CD14-positive monocyte (primary cell): ENCODE measurements at regions not wholly inside any gene's neighbourhood (a gene's known extent, or its start where the extent isn't known, plus 50 kb on each side); places are given as distances from the start of the nearest gene placed in this dataset.

Experiments
- DNase-seq, 3 donors: peaks; one replicate each; pipeline ENCODE4 v3.0.0-alpha.2; 2011 to 2022
- H2AFZ ChIP-seq: 2 replicates; pipeline ENCODE4 v1.6.0; 2012; ENCODE audit warnings: mild to moderate bottlenecking, low read depth, low read length, inconsistent platforms; ENCODE audit not compliant: insufficient read depth, poor library complexity, severe bottlenecking
- H3K27ac ChIP-seq, 2 donors: 1 replicate in 1 of 2; 2 replicates in 1 of 2; pipeline ENCODE4 v1.5.1; 2012 to 2013; ENCODE audit warnings: low read length in 2 of 2, control low read depth in 1 of 2, inconsistent platforms in 1 of 2, low read depth in 1 of 2, mild to moderate bottlenecking in 1 of 2
- H3K27me3 ChIP-seq, 2 donors: one replicate each; pipeline versions ENCODE4 v1.6.0 to v1.6.1; 2011 to 2013; ENCODE audit warnings: low read length in 2 of 2; ENCODE audit not compliant: control insufficient read depth in 2 of 2, insufficient read depth in 2 of 2
- H3K36me3 ChIP-seq, 2 donors: replicated peaks in 1 of 2; 1 replicate in 1 of 2; 2 replicates in 1 of 2; pipeline versions ENCODE4 v1.5.1 to v1.6.1; 2012 to 2013; ENCODE audit warnings: low read length in 2 of 2, control low read depth in 1 of 2, inconsistent platforms in 1 of 2, mild to moderate bottlenecking in 1 of 2; ENCODE audit not compliant: insufficient read depth in 2 of 2, control insufficient read depth in 1 of 2
- H3K4me1 ChIP-seq, 2 donors: 1 replicate in 1 of 2; 2 replicates in 1 of 2; pipeline versions ENCODE4 v1.5.1 to v1.6.1; 2012 to 2013; ENCODE audit warnings: low read length in 2 of 2, control low read depth in 1 of 2, inconsistent platforms in 1 of 2, mild to moderate bottlenecking in 1 of 2, moderate library complexity in 1 of 2; ENCODE audit not compliant: insufficient read depth in 2 of 2, control insufficient read depth in 1 of 2
- H3K4me2 ChIP-seq: replicated peaks from 2 replicates; pipeline ENCODE3; 2012; ENCODE audit warnings: low read length, moderate library complexity, mild to moderate bottlenecking; ENCODE audit not compliant: poor library complexity, severe bottlenecking; ENCODE audit errors: extremely low read depth
- H3K4me3 ChIP-seq, 3 experiments: fragments of 200-600 bp in 1 of 3; sonication (generic) in 1 of 3; replicated peaks in 1 of 3; 1 replicate in 2 of 3; 2 replicates in 1 of 3; pipeline ENCODE4 v1.5.1; 2011 to 2013; ENCODE audit warnings: low read length in 3 of 3, mild to moderate bottlenecking in 3 of 3, control low read depth in 2 of 3, low read depth in 2 of 3, inconsistent platforms in 1 of 3, moderate library complexity in 1 of 3
- H3K79me2 ChIP-seq: 2 replicates; pipeline ENCODE4 v1.6.0; 2012; ENCODE audit warnings: mild to moderate bottlenecking, control low read depth, inconsistent platforms, low read length, moderate library complexity; ENCODE audit not compliant: insufficient read depth
- H3K9ac ChIP-seq: 2 replicates; pipeline ENCODE4 v1.6.0; 2017; ENCODE audit warnings: low read length, mild to moderate bottlenecking; ENCODE audit not compliant: insufficient read depth, poor library complexity, severe bottlenecking
- H3K9me3 ChIP-seq, 2 donors: replicated peaks in 1 of 2; 1 replicate in 1 of 2; 2 replicates in 1 of 2; pipeline versions ENCODE4 v1.5.1 to v1.6.1; 2012 to 2013; ENCODE audit warnings: low read length in 2 of 2, control low read depth in 1 of 2; ENCODE audit not compliant: control insufficient read depth in 1 of 2, insufficient read depth in 1 of 2
- H4K20me1 ChIP-seq: 2 replicates; pipeline ENCODE4 v1.6.0; 2012; ENCODE audit warnings: mild to moderate bottlenecking, low read length, control low read depth, moderate library complexity; ENCODE audit not compliant: insufficient read depth
- H3K27ac Mint-ChIP-seq, 7 donors: one replicate each; pipeline ENCODE4 v1.8.0; 2020; ENCODE audit warnings: mild to moderate bottlenecking in 7 of 7, mixed read lengths in 7 of 7, moderate library complexity in 6 of 7, inconsistent platforms in 2 of 7
- H3K27me3 Mint-ChIP-seq, 3 donors: one replicate each; pipeline ENCODE4 v1.8.0; 2021 to 2022; ENCODE audit warnings: low read depth in 3 of 3, mild to moderate bottlenecking in 3 of 3, mixed read lengths in 3 of 3, moderate library complexity in 3 of 3, inconsistent platforms in 1 of 3
- H3K36me3 Mint-ChIP-seq, 2 donors: one replicate each; pipeline ENCODE4 v1.8.0; 2020; ENCODE audit warnings: mixed read lengths in 2 of 2, inconsistent platforms in 1 of 2, mild to moderate bottlenecking in 1 of 2
- H3K4me1 Mint-ChIP-seq: one replicate; pipeline ENCODE4 v1.8.0; 2020; ENCODE audit warnings: mild to moderate bottlenecking, mixed read lengths
- H3K4me3 Mint-ChIP-seq, 2 donors: one replicate each; pipeline ENCODE4 v1.8.0; 2020; ENCODE audit warnings: mild to moderate bottlenecking in 2 of 2, mixed read lengths in 2 of 2, moderate library complexity in 1 of 2
- H3K9me3 Mint-ChIP-seq, 7 donors: one replicate each; pipeline ENCODE4 v1.8.0; 2020 to 2022; ENCODE audit warnings: mixed read lengths in 7 of 7, mild to moderate bottlenecking in 6 of 7, moderate library complexity in 6 of 7, inconsistent platforms in 2 of 7
- CTCF ChIP-seq: fragments of 200-600 bp; IDR thresholded peaks from one replicate; pipeline ENCODE4 v1.8.0; 2022; ENCODE audit warnings: antibody characterized with exemption, mild to moderate bottlenecking
- WGBS: methylation state at CpG from one replicate; pipeline ENCODE4 v1.1.5; 2013; ENCODE audit warnings: missing lambda C conversion rate; ENCODE audit not compliant: insufficient coverage; 5-methylcytosine and 5-hydroxymethylcytosine counted together
- intact Hi-C, 2 donors: fragments of 100-400 bp; cut with micrococcal nuclease; formaldehyde crosslinking; loops; one replicate each; pipeline versions ENCODE4 v1.15.0 to v1.15.1; 2023

GRCh38 chr4:128347930-128348660 is 60.5 kb upstream of the PGRMC2 start:
- TF ChIP-seq CTCF: no peak
- Histone ChIP-seq H3K27ac (no peak overlapping the region), H4K20me1 (no peaks in the 10 kb centered on the region), H2AFZ (no peak overlapping the region), H3K27me3 (no peaks in the 10 kb centered on the region), H3K79me2 (no peaks in the 10 kb centered on the region), H3K4me3 (no peak overlapping the region), H3K9ac (no peak overlapping the region), H3K4me1 (no peaks in the 10 kb centered on the region), H3K9me3 (no peaks in the 10 kb centered on the region), H3K4me2 (no peak overlapping the region), H3K36me3 (no peaks in the 10 kb centered on the region)
- Mint-ChIP-seq H3K36me3 (no peaks in the 10 kb centered on the region), H3K9me3 (peaks cover 0 to 4% (median 2%) of the 10 kb centered on the region in 7 donors), H3K4me3 (no peak overlapping the region), H3K27ac (no peak overlapping the region), H3K27me3 (peaks cover 0 to 3% (median 0%) of the 10 kb centered on the region in 3 donors), H3K4me1 (no peaks in the 10 kb centered on the region)
- DNase-seq: no peak
- intact Hi-C loops: no loop called here
- WGBS: 100% methylated on average over 2 of the region's 4 CpGs

- H3K4me1 Mint-ChIP-seq: no peaks in the 10 kb centered on the region
- peaks cover 0 to 4% (median 3%) of the 10 kb centered on the region in 7 donors for H3K9me3 Mint-ChIP-seq
- H3K4me2 ChIP-seq: no peak overlapping the region
Observed at GRCh38 chr4:128347175-128347868, 59.7 kb upstream of the PGRMC2 start.

More at GRCh38 chr4:128347175-128347868, 59.7 kb upstream of the PGRMC2 start:
- H3K36me3 Mint-ChIP-seq: no peaks in the 10 kb centered on the region
- H3K4me3 Mint-ChIP-seq: no peak overlapping the region
- H3K4me1 ChIP-seq: no peaks in the 10 kb centered on the region
- H2AFZ ChIP-seq: no peak overlapping the region
- no peaks in the 10 kb centered on the region for H3K9me3 ChIP-seq
- no peak overlapping the region for H3K27ac Mint-ChIP-seq
- H3K36me3 ChIP-seq: no peaks in the 10 kb centered on the region
- intact Hi-C loops: no loop called here
- no peak overlapping the region for H3K9ac ChIP-seq
- TF ChIP-seq CTCF: no peak
- H3K27ac ChIP-seq: no peak overlapping the region
- H3K27me3 Mint-ChIP-seq: peaks cover 0 to 3% (median 0%) of the 10 kb centered on the region in 3 donors
- DNase-seq: no peak
- no peaks in the 10 kb centered on the region for H3K79me2 ChIP-seq
- WGBS: 80% methylated on average over 1 of the region's 4 CpGs
- no peaks in the 10 kb centered on the region for H4K20me1 ChIP-seq
- no peak overlapping the region for H3K4me3 ChIP-seq
- no peaks in the 10 kb centered on the region for H3K27me3 ChIP-seq
